Activated naive CD4-positive, alpha-beta T cell treated with Interleukin-2 at 50 U/mL for 16 hours (primary cell): ENCODE measurements at regions not wholly inside any gene's neighbourhood (a gene's known extent, or its start where the extent isn't known, plus 50 kb on each side); places are given as distances from the start of the nearest gene placed in this dataset.

Source experiments
- DNase-seq: peaks from one replicate; pipeline ENCODE4 v3.0.0-alpha.2; 2020

DNA sequence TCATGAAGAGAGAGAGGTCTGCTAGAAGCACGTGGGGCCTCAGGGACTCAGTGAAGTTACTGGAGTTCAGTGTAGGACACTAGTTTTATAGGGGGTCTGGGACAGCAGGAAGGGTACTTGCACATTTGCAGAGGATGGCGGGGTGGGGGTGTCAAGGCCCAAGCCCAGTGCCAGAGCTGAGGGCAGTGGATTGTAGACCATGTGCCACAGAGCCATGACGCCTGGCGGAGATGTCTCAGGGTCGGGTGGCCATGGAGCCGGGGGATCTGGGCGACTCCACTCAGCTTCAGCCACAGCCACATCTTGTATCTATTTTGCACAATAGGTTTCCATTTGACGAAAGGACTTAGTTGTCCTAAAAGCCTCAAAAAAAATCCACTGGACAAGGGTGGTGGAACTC, 50.4 kb upstream of the RGMA start:
- no peak for DNase-seq

DNA sequence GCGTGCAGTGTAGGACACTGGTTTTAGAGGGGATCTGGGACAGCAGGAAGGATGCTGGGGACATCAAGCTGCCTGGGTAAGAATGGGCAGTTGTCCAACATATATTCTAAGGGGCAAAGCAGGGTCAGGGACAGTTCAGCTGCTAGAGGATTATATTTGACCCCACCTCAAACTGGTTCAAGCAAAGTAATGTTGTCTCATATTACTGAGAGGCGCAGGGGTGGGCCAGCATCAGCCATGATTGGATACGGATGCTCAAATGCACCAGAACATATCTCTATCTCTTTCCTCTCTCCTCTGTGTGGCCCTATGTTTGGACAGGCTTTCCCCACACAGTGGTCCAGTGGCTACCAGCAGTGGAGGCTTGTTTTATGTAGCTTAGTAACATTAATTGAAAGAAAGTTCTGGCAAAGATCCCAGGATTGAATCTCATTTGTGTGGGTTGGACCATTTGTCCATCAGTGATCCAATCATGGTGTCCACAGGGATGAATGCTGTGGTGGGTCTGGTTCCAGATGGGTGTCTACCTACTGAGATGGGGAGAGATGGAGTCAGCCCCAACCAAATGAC, 49.8 kb upstream of the RGMA start:
- no peak for DNase-seq
